ENCODE measurements at regions not wholly inside any gene's neighbourhood (a gene's known extent, or its start where the extent isn't known, plus 50 kb on each side); places are given as distances from the start of the nearest gene placed in this dataset.

GRCh38 chr2:20110876-20111275 lies 59.4 kb upstream of the LAPTM4A start:
- no peak for DNase-seq (ENCODE audit: low read depth)

- no peak for DNase-seq (ENCODE audit: low read depth)
Measured at GRCh38 chr2:20110383-20110782, 59.0 kb upstream of the LAPTM4A start.

GRCh38 chr2:20108655-20109396 lies 57.4 kb upstream of the LAPTM4A start:
- DNase-seq (ENCODE audit: low read depth) = no peak

GRCh38 chr2:20107776-20108175 lies 56.3 kb upstream of the LAPTM4A start:
- no peak for DNase-seq (ENCODE audit: low read depth)

- no peak for DNase-seq (ENCODE audit: low read depth)
Measured at GRCh38 chr2:20107352-20107751, 55.9 kb upstream of the LAPTM4A start.

- peak; percentile 29 for DNase-seq (ENCODE audit: low read depth)
Measured at GRCh38 chr2:20106746-20107145, 55.3 kb upstream of the LAPTM4A start.

- DNase-seq (ENCODE audit: low read depth) = no peak
Measured at GRCh38 chr2:20104900-20105545, 53.6 kb upstream of the LAPTM4A start.

GRCh38 chr2:20103530-20103929 lies 52.1 kb upstream of the LAPTM4A start:
- DNase-seq (ENCODE audit: low read depth) = no peak
